Non-pigmented ciliary epithelial cell (primary cell): ENCODE measurements at regions not wholly inside any gene's neighbourhood (a gene's known extent, or its start where the extent isn't known, plus 50 kb on each side); places are given as distances from the start of the nearest gene placed in this dataset.
"Not testable (repeated sequence)": the region's sequence is repeated elsewhere in the genome, so short reads cannot be mapped to it uniquely, and the experiment has no call there.

ENCODE experiments used
- DNase-seq: peaks from one replicate; pipeline ENCODE4 v3.0.0-alpha.2; 2010; ENCODE audit warnings: low read depth

DNA sequence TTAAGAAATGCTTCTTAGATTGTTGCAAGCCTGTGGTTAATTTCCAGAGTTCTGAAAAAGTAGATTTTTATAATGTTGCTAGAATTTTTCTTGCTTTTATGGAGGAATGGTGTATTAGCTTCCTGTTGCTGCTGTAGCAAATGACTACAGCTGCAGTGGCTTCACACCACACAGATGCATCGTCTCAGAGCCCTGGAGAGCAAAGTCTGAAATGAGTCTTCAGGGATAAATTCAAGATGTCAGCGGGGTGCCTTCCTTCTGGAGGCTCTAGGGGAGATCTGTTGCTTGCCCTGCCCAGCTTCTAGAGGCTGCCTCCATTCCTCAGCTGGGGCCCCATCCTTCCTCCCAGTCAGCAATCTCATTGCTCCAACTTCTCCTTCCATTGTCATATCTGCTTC is 187.8 kb downstream of the ZNF516 start:
- DNase-seq = no peak

DNA sequence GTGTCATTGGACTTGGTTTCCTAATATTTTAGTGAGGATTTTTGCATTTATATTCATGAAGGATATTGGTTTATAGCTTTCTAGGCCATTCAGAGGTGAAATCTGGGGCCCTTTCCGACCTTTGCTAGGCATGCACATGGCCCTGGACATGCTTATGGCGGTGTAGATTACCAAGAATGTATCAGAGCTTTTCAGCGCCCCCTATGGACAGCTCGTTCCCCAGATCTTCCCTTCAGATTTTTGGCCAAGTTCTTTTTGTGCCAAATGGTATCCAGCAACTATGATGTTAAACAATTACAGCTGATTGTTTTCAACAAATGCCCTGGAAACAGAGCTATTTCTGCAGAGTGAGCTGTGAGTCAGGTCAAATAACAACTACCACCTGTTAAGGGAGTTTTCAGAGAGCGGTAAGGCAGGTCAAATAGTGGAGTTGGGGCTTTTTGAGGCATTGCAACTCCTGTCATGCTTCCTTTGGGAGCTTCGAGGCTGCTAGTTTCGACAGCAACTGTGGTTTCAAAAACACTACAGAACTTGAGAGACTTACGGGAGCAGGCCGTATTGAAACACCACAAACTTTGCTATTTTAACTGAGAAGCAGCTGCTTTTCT is 188.3 kb downstream of the ZNF516 start:
- DNase-seq = no peak

DNA sequence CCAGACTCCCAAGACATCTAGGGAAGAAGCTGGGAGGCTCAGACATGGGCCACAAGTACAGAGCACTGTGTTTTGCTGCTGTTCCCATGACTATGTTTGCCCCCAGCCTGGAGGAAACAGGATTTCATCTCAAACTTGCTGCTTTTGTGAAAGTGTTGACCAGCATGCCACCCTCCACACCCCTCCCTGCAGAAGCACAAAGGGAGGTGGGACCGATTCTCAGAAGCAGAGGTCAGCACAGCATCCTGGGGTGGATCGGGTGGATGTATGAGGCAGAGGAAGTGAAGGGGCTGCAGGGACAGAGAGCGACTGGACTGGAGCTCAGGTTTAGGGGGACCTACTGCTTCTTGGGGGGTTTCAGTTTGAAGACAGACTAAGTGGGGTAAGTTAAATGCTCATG is 209.2 kb downstream of the ZNF516 start:
- DNase-seq = no peak

DNA sequence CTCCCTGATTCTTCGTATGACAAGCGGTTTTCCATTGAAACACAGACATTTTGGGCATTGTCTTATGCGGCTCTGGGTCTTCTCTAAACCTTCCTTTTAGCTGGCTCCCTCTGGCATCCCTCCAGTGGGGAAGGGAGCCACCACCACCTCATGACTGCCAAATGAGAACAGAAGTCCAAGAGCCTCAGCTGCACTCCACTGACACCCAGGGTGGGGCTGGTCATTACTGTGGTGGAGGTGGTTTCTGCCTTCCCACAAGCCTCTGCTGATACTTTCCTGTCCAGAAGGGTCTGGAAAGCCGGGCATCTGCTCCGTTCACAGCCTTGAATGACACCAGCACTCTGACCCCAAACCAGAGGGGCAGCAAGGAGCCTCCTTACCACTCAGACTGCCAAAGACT is 213.5 kb downstream of the ZNF516 start:
- DNase-seq = no peak

DNA sequence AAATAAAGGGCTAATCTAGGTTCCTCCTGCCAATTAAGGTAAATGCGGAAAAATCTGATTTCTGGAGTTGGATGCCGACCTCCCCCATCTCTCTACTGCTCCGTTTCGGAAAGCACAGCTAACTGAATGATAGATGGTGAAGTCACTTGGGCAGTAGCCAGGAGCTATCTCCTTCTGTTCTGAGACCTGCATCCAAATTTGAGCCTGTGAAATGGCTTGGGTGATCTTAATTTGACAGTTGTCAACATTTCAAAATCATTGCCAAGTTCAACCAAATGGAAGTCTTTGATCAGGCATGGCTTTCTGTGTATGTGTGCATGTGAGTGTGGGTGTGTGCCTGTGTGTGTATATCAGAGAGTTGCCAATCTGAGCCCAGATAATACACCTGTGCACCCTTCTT is 217.2 kb downstream of the ZNF516 start:
- DNase-seq = no peak

DNA sequence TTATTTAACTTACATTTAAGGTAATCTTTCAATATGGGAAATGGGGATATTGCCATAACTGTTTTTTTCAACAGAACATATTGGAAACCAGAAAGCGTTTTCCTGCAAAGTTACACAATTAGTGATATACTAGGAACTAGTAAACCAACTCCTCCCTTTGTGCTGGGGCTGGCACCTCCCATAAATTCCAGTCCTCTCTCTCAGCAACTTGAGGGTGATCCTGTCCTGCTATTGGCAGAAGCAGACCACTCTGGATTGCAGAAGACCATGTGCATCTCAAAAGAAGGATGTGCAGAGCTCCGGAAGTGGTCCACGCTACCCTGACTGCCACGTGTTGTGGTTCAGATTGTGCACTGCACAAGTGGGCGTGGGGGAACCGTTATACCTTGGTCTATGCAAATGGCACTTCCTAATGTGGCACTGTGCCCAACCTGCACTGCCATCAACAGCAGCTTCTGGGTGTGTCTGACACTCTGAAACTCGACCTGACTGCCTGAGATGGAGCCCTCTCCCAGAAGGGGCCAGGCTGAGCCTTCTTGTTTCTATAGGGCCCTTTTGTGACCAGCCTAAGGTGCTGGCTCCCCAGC is 219.2 kb downstream of the ZNF516 start:
- DNase-seq = no peak

DNA sequence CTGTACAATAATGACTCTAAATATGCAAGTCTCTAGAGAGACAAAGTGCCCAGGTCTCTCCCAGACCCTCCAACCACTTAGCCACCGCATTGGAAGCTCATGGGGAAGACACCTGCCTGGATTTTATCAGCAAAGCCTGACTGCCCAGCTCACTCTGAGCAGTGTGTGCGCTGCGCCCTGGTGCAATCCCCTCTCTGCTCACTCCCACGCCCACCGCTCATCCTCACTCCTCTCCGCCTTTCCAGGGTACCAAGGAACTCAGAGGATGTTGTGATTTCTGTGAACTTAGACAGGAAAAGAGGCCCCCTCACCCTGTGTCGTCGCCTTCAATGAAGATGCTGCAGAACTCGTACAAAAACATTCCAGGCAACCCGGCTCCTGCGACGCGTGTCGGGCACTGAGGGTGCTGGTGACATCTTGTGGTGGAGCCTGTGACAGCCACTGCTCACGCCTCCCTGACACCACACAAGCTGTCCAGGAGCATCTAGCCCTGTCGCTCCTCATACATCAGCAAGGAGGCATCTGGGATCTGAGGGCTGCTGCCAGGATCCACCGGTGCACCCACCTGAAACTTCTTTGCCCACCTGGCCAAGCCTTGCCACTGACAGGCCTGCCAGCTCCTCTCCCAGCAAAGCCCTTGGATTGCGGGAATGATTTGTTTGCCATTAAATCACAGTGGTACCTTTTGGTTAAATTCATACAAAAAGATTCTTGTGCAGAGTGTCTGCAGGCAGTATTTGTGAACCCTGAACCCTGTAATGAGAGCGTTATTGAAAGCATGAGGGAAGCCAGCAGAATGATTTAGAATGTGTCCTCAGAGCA is 220.4 kb downstream of the ZNF516 start:
- no peak for DNase-seq

DNA sequence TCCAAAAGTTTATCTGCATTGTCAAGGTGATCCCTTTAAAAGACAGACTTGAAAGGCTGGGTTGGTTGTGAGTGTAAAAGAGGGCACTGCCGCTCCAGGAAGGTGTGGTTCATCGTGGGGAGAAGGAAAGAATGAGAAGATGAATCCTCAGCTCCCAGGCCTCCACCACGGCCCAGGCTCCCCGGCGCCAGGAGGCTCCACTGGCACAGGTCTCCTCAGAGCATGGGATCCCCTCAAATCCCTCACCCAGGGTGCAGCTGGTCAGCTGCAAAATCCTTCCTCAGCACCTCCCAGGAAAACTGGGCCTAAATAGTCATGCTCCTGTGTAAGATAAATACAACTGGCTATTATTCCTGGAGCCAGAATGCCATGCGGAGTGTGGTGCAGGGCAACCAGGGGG is 221.1 kb downstream of the ZNF516 start:
- DNase-seq = no peak

DNA sequence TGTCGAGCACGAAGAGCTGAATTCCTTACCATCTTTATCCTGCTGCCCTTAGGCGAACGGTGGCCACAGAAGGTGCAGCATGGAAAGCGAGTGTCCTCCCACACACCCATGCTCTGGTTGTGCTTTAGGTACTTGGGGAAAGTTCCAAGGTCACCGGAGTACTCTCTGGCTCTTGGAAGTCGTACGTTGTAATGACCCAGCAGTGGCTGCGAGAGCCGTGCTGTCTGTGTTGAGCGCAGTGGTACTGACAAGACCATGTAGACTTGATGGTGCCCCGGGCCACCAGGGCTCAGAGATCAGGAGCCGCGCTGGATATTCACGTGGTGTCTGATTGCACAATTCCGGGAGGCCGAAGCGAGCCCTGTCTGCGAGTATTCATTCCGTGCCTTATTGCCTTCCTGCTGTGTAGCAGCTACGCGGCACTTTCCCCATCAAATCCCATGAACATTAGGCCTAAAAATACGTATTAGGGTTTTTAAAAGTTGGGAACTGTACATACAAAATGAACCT is 222.0 kb downstream of the ZNF516 start:
- DNase-seq = no peak

DNA sequence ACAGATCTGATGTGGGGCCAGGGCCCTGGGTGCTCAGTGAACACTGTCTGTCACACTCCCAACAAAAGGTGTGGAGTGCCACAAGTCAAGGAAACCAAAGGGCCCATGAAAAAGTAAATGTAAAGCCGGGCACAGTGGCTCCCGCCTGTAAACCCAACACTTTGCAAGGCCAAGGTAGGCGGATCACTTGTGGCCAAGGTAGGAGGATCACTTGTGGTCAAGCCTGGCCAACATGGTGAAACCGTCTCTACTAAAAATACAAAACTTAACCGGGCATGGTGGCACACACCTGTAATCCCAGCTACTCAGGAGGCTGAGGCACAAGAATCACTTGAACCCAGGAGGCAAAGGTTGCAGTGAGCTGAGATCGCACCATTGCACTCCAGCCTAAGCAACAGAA is 227.6 kb downstream of the ZNF516 start:
- DNase-seq = not testable (repeated sequence)

DNA sequence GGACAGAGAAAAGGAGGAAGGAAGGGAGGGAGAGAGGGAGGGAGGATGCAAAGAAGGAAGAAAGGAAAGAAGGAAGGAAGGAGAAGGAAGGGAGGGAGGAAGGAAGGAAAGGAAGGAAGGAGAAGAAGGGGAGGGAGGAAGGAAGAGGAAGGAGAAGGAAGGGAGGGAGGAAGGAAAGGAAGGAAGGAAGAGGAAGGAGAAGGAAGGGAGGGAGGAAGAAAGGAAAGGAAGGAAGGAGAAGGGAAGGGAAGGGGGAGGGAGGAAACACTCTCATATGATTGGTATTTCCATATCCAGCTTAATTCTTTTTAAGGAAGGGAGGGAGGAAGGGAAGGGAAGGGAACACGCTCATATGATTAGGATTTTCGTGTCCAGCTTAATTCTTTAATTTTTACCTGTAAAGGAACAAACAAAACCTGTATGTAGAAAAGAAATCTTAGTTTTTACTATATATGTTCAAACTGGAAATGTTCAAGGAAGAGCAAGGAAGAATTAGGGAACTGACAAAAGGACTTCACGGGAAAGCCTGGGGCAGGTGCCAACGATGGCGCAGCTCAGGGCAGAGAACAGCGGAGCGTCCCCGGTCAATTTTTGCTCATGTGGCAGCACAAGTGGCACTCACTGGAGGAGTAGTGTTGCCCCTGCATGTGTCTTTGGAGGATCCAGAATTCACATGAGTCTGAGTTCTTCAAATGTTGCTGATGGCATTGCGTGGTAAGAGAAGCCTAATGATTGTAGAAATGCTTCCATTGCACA is 228.6 kb downstream of the ZNF516 start:
- DNase-seq = no peak

DNA sequence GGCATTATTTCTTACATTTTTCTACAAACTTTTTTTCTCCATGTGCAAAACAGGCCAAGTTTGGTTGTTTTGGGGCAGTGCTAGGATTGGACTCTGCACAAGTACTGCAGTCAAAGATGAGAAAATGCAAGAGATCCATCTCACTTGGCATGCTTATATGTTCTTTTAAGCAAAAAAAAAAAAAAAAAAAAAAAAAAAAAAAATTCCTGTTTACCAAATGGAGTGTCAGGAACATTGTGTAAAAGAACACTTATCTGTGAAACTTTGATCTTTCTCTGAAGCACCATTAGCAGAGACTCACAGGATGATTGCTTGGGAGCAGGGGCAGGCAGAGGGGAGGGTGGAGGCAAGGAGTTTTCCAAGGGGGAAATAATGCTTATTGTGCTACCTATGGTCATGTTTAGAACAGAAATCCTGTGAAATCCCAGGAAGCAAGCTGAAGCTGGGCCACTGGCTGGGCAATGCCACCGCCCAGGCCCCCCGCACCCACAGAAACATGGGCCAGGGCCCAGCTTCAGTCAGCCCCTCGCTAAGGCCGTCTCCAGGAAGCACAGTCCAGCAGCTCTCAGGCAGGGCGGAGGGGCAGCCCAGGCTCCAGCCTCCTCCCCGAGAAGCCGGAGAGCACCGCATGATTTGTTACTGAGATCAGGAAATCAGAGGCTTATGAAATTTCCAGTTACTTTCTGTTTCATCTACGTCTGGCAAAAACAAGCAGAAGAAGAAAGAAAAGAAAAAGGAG is 229.4 kb downstream of the ZNF516 start:
- no peak for DNase-seq

DNA sequence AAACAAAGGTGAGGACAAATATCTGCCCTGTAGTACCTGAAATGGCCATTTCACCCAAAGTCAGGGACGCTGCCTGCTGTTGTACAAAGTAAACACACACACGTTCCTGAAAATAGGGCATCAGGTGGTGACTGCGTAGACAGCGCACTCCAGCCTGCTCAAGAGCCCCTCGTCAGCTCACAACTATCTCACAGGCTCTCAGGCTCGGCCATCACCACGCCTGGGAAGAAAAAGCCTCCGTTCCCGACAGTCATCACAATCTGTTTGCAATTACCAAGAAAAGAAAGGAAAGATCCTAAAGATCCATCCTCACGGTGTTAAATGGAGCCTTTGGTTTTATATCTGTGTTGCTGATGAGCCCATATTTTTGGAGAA is 230.2 kb downstream of the ZNF516 start:
- no peak for DNase-seq

DNA sequence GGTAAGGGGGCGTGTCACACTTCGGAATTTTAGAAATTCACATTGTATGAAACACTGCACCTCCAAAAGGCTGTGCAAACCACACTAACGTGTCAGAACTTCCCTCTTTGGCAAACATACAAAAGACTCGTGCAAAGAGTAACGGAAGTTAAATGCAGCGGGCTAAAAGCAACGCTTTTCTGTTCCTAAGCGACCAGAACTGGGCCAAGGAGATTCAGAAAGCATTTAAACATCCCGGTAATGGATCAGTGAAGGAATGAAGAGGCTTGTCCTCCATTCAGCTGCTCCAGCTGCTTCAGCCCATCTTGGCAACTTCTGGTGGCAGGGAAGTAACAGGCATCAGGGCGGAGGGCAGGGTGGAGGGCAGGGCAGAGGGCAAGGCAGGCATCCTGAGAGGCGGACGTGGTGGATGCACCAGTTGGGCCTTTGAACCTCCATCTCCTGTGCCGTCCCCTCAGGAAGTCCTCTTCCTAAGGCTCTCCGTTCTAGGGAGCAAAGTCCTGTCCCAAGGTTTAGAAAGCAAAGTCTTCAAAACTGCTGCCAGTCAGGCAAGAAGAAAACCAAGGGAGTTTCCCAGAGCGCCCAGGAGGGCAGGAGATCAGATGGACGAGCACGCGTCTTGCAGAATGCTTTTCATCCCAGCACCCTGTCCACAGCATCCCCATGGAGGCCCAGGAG is 230.7 kb downstream of the ZNF516 start:
- DNase-seq = no peak

DNA sequence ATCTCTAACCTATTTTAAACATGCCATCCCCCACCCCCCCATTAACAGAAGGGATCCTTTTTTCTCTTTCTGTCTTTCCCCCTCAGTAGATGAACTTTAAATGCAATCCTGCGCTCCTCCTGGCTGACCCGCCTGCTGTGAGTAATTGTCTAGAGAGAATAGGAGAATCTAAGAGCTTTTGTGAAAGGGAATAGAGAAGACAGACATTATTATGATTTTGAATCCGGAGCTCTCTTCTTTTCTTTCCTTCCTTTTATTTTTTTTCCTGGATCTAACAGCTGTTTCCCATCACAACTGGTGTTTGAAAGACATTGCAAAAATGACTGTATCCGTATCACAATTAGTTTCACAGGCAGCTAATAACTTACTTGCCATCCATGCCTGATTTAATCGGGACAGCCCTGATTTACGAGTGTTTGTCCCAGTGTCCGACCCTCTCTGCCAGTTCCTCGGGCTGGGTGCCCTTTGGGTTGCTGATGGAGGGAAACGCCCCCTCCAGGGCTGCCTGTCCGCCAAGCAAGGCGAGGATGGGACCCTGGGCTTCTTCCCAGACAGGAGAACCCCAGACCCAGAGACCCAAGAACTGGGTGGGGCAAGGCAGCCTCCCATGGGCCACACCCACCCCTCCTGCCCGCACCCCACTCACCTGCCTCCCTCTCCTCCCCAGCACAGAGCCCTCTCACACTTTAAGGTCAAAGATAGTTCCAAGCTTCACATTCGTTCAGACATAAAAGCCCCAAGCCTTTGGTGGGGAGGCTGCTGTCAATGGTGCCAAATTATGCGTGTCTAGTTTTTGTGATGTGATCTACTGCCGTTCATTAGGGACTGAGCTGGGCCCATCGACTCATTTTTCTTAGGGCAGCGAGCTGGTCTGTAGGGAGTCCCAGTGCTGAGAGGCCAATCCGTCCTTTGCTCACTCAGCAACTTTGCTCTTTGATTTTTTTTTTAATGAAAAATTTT is 231.7 kb downstream of the ZNF516 start:
- no peak for DNase-seq

DNA sequence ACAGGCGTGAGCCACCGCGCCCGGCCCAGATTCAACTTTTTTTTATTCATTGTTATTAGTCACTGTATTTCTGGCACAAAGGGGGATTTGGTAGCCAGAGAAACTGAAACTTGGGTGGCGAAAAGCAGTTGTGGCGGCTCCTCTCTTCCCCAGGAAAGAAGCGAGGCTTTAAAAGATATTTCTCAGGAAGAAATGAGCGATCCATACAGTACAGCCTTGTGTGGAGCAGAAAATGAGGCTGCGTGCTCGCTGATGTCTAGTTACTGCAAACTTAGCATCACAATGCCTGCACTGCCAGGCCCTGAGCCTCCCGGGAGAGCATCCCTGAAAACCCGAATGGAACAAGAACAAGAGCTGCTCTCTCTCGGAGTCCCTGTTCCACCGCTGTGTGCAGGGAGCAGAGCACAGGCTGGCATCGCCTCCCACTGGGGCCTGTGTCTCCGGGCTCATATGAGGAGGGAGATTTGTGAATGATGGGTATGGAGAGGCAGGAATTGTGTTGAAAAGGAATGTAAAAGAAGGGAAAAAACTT is 234.0 kb downstream of the ZNF516 start:
- DNase-seq = no peak

DNA sequence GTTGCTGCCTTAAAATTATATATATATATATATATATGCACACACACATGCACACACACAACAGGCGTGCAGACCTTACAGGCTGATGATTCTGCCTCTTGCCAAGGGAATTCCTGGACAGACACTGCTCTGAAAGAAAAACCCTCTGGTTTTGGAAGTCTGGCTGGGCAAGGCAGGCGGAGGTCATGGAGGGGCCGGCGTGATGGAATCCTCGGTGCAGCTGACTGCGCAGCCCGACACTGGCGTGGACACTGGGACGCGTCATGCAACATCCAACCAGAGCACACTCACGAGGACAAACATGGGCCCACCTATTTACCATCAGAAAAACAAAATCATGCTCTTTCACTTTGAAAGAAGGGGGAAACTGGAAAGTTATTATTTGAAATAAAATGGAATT is 235.3 kb downstream of the ZNF516 start:
- DNase-seq = no peak

DNA sequence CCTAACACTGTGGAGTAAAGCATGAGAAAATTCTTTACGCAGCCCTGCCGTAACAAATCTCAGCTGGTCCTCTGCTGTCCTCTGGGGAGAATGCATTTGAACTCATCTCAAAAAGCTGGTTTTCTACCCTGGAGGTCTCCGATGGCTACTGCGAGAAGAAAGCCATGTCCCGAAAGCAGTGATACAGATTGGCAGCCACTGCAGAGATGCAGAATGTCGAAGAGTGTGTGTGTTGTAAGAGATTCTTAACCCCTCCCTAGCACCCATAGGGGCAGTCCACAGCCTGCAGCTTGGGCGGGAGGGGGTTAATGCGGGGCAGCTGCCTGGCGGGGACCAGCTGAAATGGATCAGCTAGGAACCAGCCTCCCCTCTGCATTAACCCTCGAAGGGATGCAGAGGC is 235.9 kb downstream of the ZNF516 start:
- DNase-seq = no peak

DNA sequence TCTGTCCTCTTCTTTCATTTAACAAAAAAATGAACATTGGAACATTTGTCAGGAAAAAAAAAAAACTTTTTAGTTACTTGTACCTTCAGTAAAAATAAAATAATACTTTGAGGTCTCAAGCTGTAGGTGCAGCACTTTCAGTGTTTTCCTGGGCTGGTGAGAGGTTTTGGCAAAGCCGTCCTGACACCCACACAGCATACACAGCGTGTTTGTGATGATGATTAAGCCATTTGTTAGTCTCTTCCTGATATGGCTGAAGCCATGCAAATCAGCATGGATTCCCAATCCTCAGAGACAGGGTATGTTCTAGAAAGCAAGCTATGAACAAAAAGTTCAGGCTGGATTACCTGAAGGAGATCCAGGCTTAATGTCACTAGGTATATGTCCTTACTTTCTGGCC is 236.8 kb downstream of the ZNF516 start:
- DNase-seq = no peak
